ENCODE measurements at regions not wholly inside any gene's neighbourhood (a gene's known extent, or its start where the extent isn't known, plus 50 kb on each side); places are given as distances from the start of the nearest gene placed in this dataset.
"Not testable (repeated sequence)": the region's sequence is repeated elsewhere in the genome, so short reads cannot be mapped to it uniquely, and the experiment has no call there.

- Mint-ChIP-seq H3K36me3 (no peaks in the 10 kb centered on the region), H3K4me3 (no peak overlapping the region), H3K4me1 (no peaks in the 10 kb centered on the region), H3K9me3 (peaks cover 0 to 6% (median 3%) of the 10 kb centered on the region in 6 donors), H3K27me3 (ENCODE audit: low read depth in 3 of 3) (peaks cover 0 to 2% (median 0%) of the 10 kb centered on the region in 3 donors), H3K27ac (no peak overlapping the region)
- DNase-seq = no peak
These were observed 551.1 kb upstream of the SYNCRIP start for GRCh38 chr6:86193821-86194220.

DNA sequence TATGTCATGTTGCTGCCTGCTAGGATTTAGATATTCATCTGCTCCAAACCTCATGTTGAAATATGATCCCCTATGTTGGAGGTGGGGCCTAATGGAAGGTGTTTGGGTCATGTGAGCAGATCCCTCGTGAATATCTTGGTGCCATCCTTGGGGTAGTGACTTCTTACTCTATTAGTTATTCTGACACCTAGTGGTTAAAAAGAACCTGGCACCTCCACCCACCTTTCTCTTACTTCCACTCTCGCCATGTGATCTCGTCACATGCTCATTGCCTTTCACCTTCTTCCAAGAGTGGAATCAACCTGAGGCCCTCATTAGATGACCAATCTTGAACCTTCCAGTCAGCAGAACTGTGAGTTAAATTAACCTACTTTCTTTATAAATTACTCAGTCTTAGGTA lies 549.4 kb upstream of the SYNCRIP start:
- no peak overlapping the region for H3K4me3 Mint-ChIP-seq
- H3K4me1 Mint-ChIP-seq = no peaks in the 10 kb centered on the region
- peaks cover 1 to 19% (median 6%) of the 10 kb centered on the region in 6 donors for H3K9me3 Mint-ChIP-seq
- no peaks in the 10 kb centered on the region for H3K36me3 Mint-ChIP-seq
- H3K27me3 Mint-ChIP-seq (ENCODE audit: low read depth in 3 of 3) = peaks cover 0 to 2% (median 2%) of the 10 kb centered on the region in 3 donors
- H3K27ac Mint-ChIP-seq = no peak overlapping the region
- DNase-seq = no peak

DNA sequence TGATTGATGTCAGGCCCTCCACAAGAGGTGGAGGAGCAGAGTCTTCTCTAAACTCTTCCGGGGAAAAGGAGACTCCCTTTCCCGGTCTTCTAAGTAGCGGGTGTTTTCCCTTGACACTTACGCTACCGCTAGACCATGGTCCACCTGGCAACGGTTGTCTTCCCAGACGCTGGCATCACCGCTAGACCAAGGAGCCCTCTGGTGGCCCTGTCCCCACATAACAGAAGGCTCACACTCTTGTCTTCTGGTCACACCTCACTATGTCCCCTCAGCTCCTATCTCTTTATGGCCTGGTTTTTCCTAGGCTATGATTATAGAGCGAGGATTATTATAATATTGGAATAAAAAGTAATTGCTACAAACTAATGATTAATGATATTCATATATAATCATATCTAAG lies 532.5 kb upstream of the SYNCRIP start:
- not testable (repeated sequence) for H3K4me1 Mint-ChIP-seq, DNase-seq

GRCh38 chr6:86154852-86155251 lies 512.2 kb upstream of the SYNCRIP start:
- no peak overlapping the region for H3K4me3 Mint-ChIP-seq
- H3K9me3 Mint-ChIP-seq = peaks cover 0 to 24% (median 9%) of the 10 kb centered on the region in 6 donors
- H3K27me3 Mint-ChIP-seq (ENCODE audit: low read depth in 3 of 3) = peaks cover 0 to 3% (median 2%) of the 10 kb centered on the region in 3 donors
- no peak for DNase-seq
- H3K36me3 Mint-ChIP-seq = no peaks in the 10 kb centered on the region
- H3K27ac Mint-ChIP-seq = no peak overlapping the region
- H3K4me1 Mint-ChIP-seq = no peaks in the 10 kb centered on the region

More for the DNA sequence above, 532.5 kb upstream of the SYNCRIP start:
- peaks cover 3 to 26% (median 11%) of the 10 kb centered on the region in 6 donors for H3K9me3 Mint-ChIP-seq
- not testable (repeated sequence) for H3K4me3 Mint-ChIP-seq; H3K27me3 Mint-ChIP-seq (ENCODE audit: low read depth in 3 of 3); H3K27ac Mint-ChIP-seq; H3K36me3 Mint-ChIP-seq

DNA sequence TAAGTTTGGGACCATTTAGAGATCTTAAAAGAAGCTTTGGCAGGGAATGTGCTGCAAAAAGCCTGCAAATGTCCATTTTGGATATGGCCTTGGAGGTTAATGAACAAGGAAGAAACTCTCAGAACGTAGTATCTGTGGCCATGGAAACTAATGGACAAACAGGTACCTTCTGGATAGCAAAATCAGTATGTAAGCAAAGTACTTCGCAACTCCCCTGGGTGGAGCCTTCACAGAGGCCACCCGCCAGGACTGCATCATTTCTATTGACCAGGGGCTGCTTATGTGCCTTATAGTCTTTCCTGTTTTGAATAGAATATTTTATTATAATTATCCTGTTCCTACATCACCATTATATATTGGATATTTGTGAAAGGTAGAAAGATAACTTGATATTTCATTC lies 510.8 kb upstream of the SYNCRIP start:
- Mint-ChIP-seq H3K36me3 (no peaks in the 10 kb centered on the region), H3K9me3 (peaks cover 3 to 17% (median 10%) of the 10 kb centered on the region in 6 donors), H3K4me3 (no peak overlapping the region), H3K27me3 (ENCODE audit: low read depth in 3 of 3) (peaks cover 0 to 4% (median 0%) of the 10 kb centered on the region in 3 donors), H3K27ac (no peak overlapping the region), H3K4me1 (no peaks in the 10 kb centered on the region)
- no peak for DNase-seq

DNA sequence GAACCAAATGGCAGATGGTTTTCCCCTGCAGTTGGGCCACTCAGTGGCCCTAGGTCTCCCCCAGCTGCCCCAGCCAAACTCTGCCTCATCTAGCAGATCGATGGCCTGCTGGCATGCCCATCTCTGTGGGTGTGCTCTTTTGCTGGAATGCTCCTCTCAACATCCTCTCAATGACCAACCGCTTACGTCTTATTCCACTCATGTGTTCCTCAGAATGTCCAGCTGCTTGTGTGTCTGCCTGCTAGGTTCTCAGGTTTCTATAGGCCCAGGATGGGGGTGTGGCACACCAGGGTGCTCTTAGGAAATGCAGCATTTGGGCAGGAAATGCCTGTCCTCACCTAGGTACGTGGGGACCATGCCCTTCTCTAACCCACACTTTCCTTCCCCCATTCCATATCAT lies 509.9 kb upstream of the SYNCRIP start:
- no peak overlapping the region for H3K27ac Mint-ChIP-seq
- H3K36me3 Mint-ChIP-seq = no peaks in the 10 kb centered on the region
- peaks cover 0 to 2% (median 0%) of the 10 kb centered on the region in 3 donors for H3K27me3 Mint-ChIP-seq (ENCODE audit: low read depth in 3 of 3)
- H3K4me1 Mint-ChIP-seq = no peaks in the 10 kb centered on the region
- H3K9me3 Mint-ChIP-seq = peaks cover 4 to 20% (median 10%) of the 10 kb centered on the region in 6 donors
- H3K4me3 Mint-ChIP-seq = no peak overlapping the region
- DNase-seq = no peak

GRCh38 chr6:86148586-86148985 lies 505.9 kb upstream of the SYNCRIP start:
- Mint-ChIP-seq H3K36me3 (no peaks in the 10 kb centered on the region), H3K4me3 (no peak overlapping the region), H3K27me3 (ENCODE audit: low read depth in 3 of 3) (peaks cover 0 to 2% (median 0%) of the 10 kb centered on the region in 3 donors), H3K4me1 (no peaks in the 10 kb centered on the region), H3K9me3 (peaks cover 2 to 22% (median 10%) of the 10 kb centered on the region in 6 donors), H3K27ac (no peak overlapping the region)
- DNase-seq = no peak

DNA sequence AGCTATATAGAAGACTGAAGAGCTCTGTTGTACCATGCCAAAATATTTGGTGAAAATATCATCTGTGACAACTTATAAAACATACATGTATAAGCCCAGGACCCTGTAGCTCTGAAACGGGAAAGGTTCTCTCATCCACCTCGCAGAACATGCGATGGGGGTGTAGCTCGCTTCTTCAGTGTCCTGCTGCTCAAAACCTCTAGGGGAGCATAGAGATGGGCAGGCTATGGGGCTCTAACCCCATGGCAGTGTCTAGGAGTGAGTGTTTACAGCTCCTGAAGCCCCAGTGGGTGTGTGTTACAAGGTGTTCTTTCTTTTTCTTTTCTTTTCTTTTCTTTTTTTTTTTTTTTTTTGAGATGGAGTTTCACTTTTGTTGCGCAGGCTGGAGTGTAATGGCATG lies 505.2 kb upstream of the SYNCRIP start:
- Mint-ChIP-seq H3K9me3 (peaks cover 4 to 30% (median 13%) of the 10 kb centered on the region in 6 donors), H3K27me3 (ENCODE audit: low read depth in 3 of 3) (peaks cover 0 to 2% (median 0%) of the 10 kb centered on the region in 3 donors), H3K4me1 (no peaks in the 10 kb centered on the region), H3K27ac (no peak overlapping the region), H3K4me3 (no peak overlapping the region), H3K36me3 (no peaks in the 10 kb centered on the region)
- DNase-seq = no peak

GRCh38 chr6:86147311-86147710 lies 504.6 kb upstream of the SYNCRIP start:
- H3K4me3 Mint-ChIP-seq = no peak overlapping the region
- no peaks in the 10 kb centered on the region for H3K4me1 Mint-ChIP-seq
- H3K27me3 Mint-ChIP-seq (ENCODE audit: low read depth in 3 of 3) = peaks cover 0 to 2% (median under 1%) of the 10 kb centered on the region in 3 donors
- no peaks in the 10 kb centered on the region for H3K36me3 Mint-ChIP-seq
- H3K27ac Mint-ChIP-seq = no peak overlapping the region
- DNase-seq = no peak
- peaks cover 7 to 35% (median 16%) of the 10 kb centered on the region in 6 donors for H3K9me3 Mint-ChIP-seq

DNA sequence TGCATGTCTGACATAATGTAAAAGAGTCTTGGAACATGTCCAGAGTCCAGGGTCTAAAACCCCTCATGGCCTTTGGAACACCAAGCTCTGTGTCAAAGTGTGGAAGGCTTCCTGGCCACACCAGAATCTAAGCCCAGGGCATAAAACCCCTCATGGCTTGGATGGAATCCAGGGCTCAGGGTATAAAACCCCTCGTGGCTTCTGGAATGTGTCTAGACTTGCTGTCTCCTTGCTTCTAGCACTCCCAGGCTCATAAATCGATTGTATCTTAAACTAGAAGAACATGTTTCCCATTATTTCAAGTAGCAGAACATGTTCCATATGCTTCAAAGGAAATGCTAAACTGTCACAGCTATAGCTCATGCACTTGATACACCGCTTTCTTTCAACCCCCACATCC lies 504.1 kb upstream of the SYNCRIP start:
- H3K27me3 Mint-ChIP-seq (ENCODE audit: low read depth in 3 of 3); H3K4me1 Mint-ChIP-seq; H3K36me3 Mint-ChIP-seq; DNase-seq; H3K4me3 Mint-ChIP-seq; H3K27ac Mint-ChIP-seq: not testable (repeated sequence)
- H3K9me3 Mint-ChIP-seq = peaks cover 11 to 37% (median 16%) of the 10 kb centered on the region in 6 donors

DNA sequence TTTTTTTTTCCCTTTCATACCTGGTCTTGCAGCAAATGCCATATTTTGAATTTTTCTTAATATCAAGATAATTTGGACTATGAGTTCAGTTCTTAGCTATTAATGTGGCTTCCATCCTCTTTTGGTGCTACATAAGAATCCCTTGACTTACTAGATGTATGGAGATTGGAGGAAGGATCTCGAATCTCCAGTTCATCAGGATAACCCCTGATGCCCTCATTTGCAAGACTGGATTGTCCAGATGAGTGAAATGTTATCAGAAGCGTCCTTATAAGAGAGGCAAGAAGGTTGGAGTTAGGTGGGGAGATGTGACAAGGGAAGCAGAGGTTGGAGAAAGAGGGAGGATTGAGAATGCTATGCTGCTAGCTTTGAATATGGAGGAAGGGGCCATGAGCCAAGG lies 499.6 kb upstream of the SYNCRIP start:
- H3K4me1 Mint-ChIP-seq = no peaks in the 10 kb centered on the region
- H3K36me3 Mint-ChIP-seq = no peaks in the 10 kb centered on the region
- H3K4me3 Mint-ChIP-seq = no peak overlapping the region
- DNase-seq = no peak
- H3K9me3 Mint-ChIP-seq = peaks cover 11 to 53% (median 16%) of the 10 kb centered on the region in 6 donors
- H3K27me3 Mint-ChIP-seq (ENCODE audit: low read depth in 3 of 3) = peaks cover 0 to 3% (median under 1%) of the 10 kb centered on the region in 3 donors
- H3K27ac Mint-ChIP-seq = no peak overlapping the region

- no peak for DNase-seq
- Mint-ChIP-seq H3K27me3 (ENCODE audit: low read depth in 3 of 3) (no peaks in the 10 kb centered on the region), H3K4me1 (no peaks in the 10 kb centered on the region), H3K36me3 (no peaks in the 10 kb centered on the region), H3K9me3 (peaks cover 6 to 43% (median 19%) of the 10 kb centered on the region in 6 donors), H3K4me3 (no peak overlapping the region), H3K27ac (no peak overlapping the region)
These were observed 485.6 kb upstream of the SYNCRIP start for GRCh38 chr6:86128130-86128814.

DNA sequence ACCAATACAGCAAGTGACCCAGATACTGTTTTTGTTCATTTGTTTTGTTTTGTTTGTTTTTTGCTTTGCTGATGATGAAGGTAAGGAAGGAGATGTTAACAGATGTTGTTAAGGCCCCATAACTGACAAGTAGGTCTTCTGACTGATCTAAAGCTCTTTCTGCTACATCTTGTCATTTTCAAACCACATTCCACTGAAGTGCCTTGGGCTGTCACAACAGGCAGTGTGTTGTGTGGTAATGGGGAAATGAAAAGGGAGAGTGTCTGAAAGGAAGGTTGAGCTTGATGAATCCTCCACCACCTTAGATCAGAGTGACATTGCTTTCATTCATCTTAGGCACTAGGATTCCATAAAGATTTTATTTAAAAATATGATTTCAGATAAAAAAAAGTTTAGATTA lies 479.4 kb upstream of the SYNCRIP start:
- no peak overlapping the region for H3K27ac Mint-ChIP-seq
- DNase-seq = no peak
- no peaks in the 10 kb centered on the region for H3K36me3 Mint-ChIP-seq
- H3K27me3 Mint-ChIP-seq (ENCODE audit: low read depth in 3 of 3) = peaks cover 0 to 1% (median 0%) of the 10 kb centered on the region in 3 donors
- no peaks in the 10 kb centered on the region for H3K4me1 Mint-ChIP-seq
- H3K4me3 Mint-ChIP-seq = no peak overlapping the region
- peaks cover 5 to 42% (median 14%) of the 10 kb centered on the region in 6 donors for H3K9me3 Mint-ChIP-seq

DNA sequence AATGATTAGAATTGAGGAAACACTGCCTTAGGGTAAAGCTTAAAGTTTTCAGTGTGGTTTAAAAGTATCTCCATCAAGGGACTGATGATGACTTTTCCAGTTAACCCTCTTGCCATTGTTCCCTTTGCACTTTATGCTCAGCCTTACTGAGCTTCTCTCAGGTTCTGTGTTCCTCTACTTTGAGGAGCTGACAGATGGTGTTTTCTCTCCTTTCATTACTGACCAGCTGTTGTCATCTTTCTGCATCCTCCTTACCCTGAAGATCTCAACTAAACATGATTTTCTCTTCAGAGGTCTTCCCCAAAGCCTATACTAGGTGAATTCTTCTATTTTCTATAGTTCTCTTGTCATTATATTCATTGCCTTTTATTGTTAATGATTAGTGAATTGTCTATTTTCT lies 475.6 kb upstream of the SYNCRIP start:
- Mint-ChIP-seq H3K4me3 (no peak overlapping the region), H3K36me3 (peaks cover 0 to 1% (median 0%) of the 10 kb centered on the region in 3 donors), H3K4me1 (no peaks in the 10 kb centered on the region), H3K27me3 (ENCODE audit: low read depth in 3 of 3) (peaks cover 0 to 2% (median 1%) of the 10 kb centered on the region in 3 donors), H3K27ac (no peak overlapping the region), H3K9me3 (peaks cover 8 to 33% (median 12%) of the 10 kb centered on the region in 6 donors)
- no peak for DNase-seq

DNA sequence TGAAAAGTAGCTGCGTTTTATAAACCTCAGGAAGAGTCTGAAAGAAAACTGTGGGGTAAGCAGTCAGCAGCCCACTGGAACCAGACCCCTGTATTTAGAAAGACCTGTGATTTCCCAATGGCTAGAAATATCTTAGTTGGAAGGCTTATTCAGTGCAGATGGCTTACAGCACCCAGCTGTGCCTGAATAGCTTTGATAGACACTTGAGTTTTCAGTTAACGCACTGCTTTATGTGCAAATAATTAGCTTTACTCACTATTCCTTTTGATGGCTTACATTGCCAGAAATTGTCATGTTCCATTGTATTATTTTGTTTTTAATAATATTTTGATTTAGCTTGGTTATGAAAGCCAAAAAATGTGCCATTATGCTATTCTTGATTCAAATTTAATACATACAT lies 465.3 kb upstream of the SYNCRIP start:
- Mint-ChIP-seq H3K36me3 (no peaks in the 10 kb centered on the region), H3K27ac (no peak overlapping the region), H3K9me3 (peaks cover 6 to 38% (median 19%) of the 10 kb centered on the region in 6 donors), H3K27me3 (ENCODE audit: low read depth in 3 of 3) (peaks cover 0 to 2% (median 0%) of the 10 kb centered on the region in 3 donors), H3K4me1 (no peaks in the 10 kb centered on the region), H3K4me3 (no peak overlapping the region)
- DNase-seq = no peak

Data from immature natural killer cell (primary cell).